ENCODE measurements at regions not wholly inside any gene's neighbourhood (a gene's known extent, or its start where the extent isn't known, plus 50 kb on each side); places are given as distances from the start of the nearest gene placed in this dataset.

DNA sequence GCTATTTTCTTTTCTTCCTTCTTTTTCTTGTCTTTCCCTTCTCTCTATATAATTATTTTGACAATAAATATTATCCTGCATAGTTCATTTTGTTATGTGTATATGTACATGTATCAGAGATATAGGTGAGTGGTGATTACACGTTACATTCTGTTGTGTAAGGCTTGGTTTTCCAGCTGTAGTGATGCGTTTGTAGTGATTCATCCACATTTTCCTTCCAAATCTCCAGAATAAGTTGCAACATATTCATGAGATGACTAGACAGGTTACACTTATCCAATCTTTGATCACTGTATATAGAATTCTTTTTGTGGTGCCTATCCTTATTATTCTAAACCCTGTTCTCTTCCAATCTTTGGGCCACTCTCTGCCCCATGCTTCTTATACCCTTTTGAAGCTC is 540.2 kb downstream of the GBA3 start:
- Histone ChIP-seq H3K4me1 (peaks cover 0 to 6% (median 1%) of the 10 kb centered on the region in 4 donors), H3K27me3 (no peaks in the 10 kb centered on the region), H3K9me3 (no peaks in the 10 kb centered on the region), H3K4me3 (no peak overlapping the region), H3K36me3 (no peaks in the 10 kb centered on the region), H3K27ac (no peak overlapping the region)
- 89 to 92% methylated on average over 2 of the region's 2 CpGs for WGBS, 2 donors
- DNase-seq: no peak
- no peak for ATAC-seq (ENCODE audit: low FRiP score in 2 of 2)
- TF ChIP-seq, protein P1, sequence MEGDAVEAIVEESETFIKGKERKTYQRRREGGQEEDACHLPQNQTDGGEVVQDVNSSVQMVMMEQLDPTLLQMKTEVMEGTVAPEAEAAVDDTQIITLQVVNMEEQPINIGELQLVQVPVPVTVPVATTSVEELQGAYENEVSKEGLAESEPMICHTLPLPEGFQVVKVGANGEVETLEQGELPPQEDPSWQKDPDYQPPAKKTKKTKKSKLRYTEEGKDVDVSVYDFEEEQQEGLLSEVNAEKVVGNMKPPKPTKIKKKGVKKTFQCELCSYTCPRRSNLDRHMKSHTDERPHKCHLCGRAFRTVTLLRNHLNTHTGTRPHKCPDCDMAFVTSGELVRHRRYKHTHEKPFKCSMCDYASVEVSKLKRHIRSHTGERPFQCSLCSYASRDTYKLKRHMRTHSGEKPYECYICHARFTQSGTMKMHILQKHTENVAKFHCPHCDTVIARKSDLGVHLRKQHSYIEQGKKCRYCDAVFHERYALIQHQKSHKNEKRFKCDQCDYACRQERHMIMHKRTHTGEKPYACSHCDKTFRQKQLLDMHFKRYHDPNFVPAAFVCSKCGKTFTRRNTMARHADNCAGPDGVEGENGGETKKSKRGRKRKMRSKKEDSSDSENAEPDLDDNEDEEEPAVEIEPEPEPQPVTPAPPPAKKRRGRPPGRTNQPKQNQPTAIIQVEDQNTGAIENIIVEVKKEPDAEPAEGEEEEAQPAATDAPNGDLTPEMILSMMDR (IDR thresholded peaks at IDR 0.05): no peak
- no peak for TF ChIP-seq POLR2A (IDR thresholded peaks at IDR 0.05)
- no peak for TF ChIP-seq POLR2AphosphoS5 (IDR thresholded peaks at IDR 0.05)
- TF ChIP-seq EP300 (IDR thresholded peaks at IDR 0.05): no peak

DNA sequence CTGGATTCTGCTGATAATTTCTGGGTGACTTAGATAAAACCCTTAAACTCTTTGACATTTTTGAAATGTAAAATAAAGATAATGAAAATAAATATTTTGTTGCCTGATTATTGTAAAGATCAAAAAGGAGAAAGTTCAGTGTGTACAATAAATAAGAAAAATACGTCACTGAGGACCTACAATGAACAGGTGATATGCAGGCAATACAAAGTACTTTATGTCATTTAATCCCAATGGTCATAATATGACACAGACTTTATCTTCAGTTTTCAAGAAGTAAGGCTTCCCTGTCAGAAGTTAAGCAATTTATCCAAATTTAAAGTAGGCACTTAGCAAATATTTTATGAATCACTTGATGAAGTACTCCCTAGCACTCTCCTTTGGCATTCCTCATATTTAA is 532.8 kb downstream of the GBA3 start:
- no peak for ATAC-seq (ENCODE audit: low FRiP score in 2 of 2)
- Histone ChIP-seq H3K27me3 (no peaks in the 10 kb centered on the region), H3K27ac (no peak overlapping the region), H3K9me3 (no peaks in the 10 kb centered on the region), H3K4me1 (no peaks in the 10 kb centered on the region), H3K4me3 (no peak overlapping the region), H3K36me3 (no peaks in the 10 kb centered on the region)
- DNase-seq: no peak
- TF ChIP-seq, protein P1 (IDR thresholded peaks at IDR 0.05): no peak
- TF ChIP-seq POLR2A (IDR thresholded peaks at IDR 0.05) (no peak), EP300 (IDR thresholded peaks at IDR 0.05) (no peak), POLR2AphosphoS5 (IDR thresholded peaks at IDR 0.05) (no peak)
- WGBS, 2 donors: 28 to 50% methylated on average over 1 of the region's 1 CpG

DNA sequence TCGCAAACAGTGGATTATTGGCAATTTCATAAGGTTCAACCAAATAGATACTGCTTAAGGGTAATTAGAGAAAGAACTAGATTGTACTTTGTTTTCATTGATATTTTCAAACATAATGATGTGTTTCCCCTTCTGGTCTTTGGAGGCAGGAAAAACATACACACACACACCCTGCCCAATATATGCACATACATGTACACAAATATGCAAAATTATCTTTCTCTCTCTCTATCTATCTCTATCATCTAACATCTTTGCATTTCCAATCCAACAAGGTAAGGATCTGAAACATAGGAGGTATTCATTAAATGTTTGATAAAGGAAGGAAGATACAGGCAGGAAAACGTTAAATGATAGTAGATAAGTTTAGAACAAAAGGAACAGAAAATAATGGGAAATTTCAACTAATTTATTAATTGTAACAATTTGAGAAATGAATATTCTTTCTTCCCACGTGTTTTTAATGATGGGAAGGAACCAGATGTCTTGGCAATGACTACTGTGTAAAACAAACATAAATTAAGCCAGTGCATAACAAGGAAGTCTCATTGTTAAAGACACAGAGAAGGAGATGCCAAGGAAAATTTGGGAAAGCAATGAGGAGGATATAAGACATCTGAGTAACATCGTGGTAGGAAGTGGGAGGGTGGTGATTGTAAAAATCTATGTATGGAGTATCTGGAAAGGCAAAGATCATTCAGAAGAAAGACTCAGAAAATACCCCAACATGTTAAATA is 532.1 kb downstream of the GBA3 start:
- no peaks in the 10 kb centered on the region for H3K27me3 ChIP-seq
- DNase-seq: no peak
- no peak for ATAC-seq (ENCODE audit: low FRiP score in 2 of 2)
- no peaks in the 10 kb centered on the region for H3K36me3 ChIP-seq
- H3K9me3 ChIP-seq: no peaks in the 10 kb centered on the region
- TF ChIP-seq, protein P1 (IDR thresholded peaks at IDR 0.05): no peak
- no peak for TF ChIP-seq EP300 (IDR thresholded peaks at IDR 0.05)
- TF ChIP-seq POLR2AphosphoS5 (IDR thresholded peaks at IDR 0.05): no peak
- TF ChIP-seq POLR2A (IDR thresholded peaks at IDR 0.05): no peak
- H3K4me3 ChIP-seq: no peak overlapping the region
- 51 to 55% methylated on average over 4 of the region's 4 CpGs for WGBS, 2 donors
- no peak overlapping the region for H3K27ac ChIP-seq
- H3K4me1 ChIP-seq: no peaks in the 10 kb centered on the region

DNA sequence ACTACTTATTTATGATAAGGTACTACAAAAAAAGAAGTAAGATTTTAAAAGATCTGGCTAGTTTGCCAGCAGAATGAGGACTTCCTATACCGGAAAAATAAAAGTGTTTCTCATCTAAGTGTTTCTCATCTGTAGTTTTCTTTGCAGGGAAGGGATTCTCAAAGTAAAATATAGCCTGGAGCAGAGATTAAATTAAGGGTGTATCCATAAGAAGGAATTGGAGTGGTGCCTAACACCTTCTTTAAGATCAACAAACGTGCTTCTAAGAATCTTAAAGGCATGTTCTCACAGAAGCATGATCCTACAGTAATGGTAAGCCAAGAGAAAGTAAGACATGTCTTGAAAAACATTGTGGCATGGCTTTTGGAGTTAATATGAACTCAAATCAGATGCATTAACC is 528.2 kb downstream of the GBA3 start:
- no peak for DNase-seq
- Histone ChIP-seq H3K4me1 (no peaks in the 10 kb centered on the region), H3K4me3 (no peak overlapping the region), H3K27me3 (no peaks in the 10 kb centered on the region), H3K27ac (no peak overlapping the region), H3K36me3 (no peaks in the 10 kb centered on the region), H3K9me3 (no peaks in the 10 kb centered on the region)
- 71 to 75% methylated on average over 2 of the region's 2 CpGs for whole genome bisulfite sequencing, 2 donors
- no peak for ATAC-seq (ENCODE audit: low FRiP score in 2 of 2)
- TF ChIP-seq POLR2AphosphoS5 (IDR thresholded peaks at IDR 0.05): no peak
- TF ChIP-seq EP300 (IDR thresholded peaks at IDR 0.05): no peak
- TF ChIP-seq POLR2A (IDR thresholded peaks at IDR 0.05): no peak
- TF ChIP-seq, protein P1 (IDR thresholded peaks at IDR 0.05): no peak
